ENCODE measurements at regions not wholly inside any gene's neighbourhood (a gene's known extent, or its start where the extent isn't known, plus 50 kb on each side); places are given as distances from the start of the nearest gene placed in this dataset.

DNA sequence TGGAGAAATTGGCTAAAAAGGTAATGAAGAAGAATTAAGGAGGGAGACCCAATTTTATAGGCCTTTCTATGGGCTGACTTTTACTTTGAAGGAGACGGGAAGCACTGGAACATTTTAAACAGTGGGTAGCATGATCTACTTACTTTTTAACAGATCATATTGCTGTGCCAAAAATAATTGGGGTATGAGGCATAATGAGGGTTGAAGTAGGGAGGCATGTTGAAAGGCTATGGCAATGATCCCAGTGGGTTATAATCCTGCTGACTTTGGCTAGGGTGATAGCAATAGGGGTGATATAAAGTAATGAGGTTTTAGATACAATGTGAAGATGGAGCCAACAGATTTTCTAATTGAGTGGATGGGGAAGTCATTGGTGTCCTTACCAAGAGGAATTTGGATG lies 73.2 kb downstream of the GPR37 start:
- DNase-seq = no peak

DNA sequence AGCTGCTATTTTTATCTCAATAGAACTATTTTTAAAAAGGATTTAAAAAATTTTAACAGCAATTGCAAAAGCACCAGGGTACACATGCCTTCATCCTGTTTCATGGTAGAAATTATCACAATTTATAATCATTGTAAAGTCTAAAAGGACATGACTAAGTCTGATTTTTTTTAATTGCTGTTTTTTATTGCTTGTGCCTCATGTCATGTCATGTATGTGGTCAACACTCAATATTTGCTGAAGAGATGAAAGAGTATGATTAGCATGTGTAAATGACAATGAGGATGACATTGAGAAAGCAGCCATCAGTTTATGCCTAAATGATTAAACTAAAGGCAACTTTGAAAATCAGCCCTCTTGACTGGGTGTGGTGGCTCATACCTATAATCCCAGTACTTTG lies 74.8 kb downstream of the GPR37 start:
- no peak for DNase-seq

GRCh38 chr7:124689931-124690330 lies 75.7 kb downstream of the GPR37 start:
- DNase-seq = no peak

DNA sequence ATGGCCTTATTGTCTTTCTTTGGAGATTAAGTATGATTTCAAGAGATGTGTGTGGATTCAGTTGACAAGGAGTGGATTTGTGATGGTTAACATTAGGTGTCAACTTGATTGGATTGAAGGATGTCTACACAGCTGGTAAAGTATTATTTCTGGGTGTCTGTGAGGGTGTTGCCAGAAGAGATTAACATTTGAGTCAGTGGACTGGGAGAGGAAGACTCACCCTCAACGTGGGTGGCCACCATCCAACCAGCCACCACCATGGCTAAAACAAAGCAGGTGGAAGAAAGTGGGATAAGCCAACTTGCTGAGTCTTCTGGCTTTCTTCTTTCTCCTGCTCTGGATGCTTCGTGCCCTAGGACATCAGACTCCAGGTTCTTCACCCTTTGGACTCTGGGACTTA lies 76.1 kb downstream of the GPR37 start:
- no peak for DNase-seq

DNA sequence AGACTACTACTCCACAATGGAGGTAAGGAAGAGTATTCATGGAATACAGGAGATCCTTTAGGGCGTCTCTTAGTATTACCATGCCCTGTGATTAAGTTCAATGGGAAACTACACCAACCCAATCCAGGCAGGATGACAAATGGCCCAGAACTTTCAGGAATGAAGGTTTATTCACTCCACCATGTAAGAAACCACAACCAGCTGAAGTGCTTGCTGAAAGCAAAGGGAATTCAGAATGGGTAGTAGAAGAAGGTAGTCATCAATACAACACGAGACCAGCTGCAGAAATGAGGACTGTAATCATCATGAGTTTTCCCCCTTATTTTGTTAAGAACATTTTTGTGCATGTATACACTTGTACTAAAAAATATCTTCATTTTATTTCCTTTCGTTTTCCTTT lies 76.6 kb downstream of the GPR37 start:
- no peak for DNase-seq

- DNase-seq = no peak
Observed at GRCh38 chr7:124686543-124687171, 78.9 kb downstream of the GPR37 start.

DNA sequence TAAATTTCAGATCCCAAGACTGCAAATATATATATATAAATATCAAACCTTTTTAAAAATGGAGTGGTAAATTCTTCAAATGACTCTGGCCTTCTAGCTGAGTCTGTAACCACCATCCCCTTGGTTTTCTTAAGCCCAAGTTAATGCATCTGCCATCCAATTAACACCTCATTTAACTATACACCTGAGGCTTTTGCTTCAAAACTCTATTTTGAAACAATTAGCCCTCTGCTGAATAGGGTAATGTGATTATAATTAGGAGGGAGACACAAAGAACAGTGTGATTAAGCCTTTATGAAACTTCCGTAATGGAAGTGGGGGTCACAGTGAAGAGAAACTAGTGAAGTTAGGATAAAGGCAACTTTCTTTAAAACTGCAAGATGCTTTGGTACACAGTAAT lies 83.6 kb downstream of the GPR37 start:
- no peak for DNase-seq

DNA sequence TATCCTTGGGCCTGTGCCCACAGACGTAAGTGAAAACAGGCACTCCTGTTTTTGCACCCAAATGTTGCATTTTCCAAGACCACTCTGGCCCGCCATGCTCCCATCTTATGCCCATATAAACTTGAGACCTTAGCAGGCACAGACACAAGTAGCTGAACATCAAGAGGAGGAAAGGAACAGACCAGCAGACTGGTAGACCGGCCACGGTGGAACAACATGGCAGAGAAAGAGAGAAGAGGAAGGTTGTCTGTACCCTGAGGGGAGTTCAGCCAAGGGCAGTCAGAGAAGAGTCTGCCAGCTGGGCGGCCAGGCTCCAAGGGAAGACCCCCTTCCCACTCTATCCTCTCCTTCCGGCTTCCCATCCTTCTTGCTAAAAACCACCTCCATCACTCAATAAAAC lies 85.3 kb downstream of the GPR37 start:
- DNase-seq = no peak

- DNase-seq = no peak
Observed at GRCh38 chr7:124679586-124680225, 85.9 kb downstream of the GPR37 start.

- DNase-seq = no peak
Observed at GRCh38 chr7:124679146-124679545, 86.4 kb downstream of the GPR37 start.

GRCh38 chr7:124674451-124674850 lies 91.1 kb downstream of the GPR37 start:
- no peak for DNase-seq

DNA sequence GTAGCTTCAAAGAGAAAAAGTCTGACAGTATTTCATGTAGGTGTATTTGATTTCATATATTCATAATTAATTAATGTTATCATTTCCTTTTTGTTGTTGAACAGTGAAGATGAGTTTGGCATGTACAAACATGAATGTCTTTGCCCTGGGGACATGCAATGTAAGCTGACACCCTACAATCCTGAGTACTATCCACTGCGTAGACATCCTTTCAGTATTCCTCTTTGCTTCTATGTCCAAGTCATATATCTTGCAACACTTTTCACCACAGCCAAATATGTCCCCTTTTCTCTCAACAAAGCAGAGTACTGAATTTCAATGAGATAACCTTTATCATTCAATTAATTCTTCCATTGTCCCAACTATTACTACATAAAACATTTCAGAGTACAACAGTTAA lies 93.6 kb downstream of the GPR37 start:
- DNase-seq = no peak

DNA sequence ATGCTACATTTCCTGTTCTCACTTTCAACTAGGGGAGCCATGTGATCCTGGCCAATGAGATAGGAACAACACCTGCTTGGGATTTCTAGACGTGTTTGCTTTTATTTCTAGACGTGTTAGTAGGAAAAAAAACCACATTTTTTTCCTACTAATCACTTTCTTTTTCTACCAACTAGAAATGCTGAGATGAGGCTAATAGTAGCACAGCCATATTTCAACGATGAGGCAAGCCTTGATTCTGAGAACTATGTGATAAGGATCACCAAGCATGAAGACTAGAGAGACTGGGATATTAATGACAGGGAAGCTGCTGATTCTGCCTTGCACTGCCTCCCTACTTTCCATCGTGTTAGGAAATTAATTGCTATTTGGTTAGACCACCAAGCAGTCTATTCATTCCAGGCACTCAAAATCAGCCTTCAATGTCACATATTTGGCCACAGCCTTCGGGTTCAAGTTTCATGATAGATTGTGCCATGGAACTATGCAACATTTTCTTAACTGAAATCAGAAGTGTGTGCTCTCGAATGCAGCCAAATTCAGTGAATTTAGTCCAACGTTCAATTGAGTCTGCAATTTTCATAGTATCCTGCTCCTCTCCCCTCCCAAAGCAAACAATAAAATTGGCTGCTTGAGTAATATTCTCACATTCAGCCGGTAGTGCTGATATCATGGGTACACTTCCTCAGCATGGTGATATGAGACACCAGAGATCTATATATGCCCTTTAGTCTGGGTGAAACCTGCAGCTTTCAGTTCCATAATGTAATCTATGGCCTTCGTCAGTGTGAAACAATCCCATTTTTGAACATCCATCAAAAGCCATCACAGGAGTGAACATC lies 98.1 kb downstream of the GPR37 start:
- no peak for DNase-seq

DNA sequence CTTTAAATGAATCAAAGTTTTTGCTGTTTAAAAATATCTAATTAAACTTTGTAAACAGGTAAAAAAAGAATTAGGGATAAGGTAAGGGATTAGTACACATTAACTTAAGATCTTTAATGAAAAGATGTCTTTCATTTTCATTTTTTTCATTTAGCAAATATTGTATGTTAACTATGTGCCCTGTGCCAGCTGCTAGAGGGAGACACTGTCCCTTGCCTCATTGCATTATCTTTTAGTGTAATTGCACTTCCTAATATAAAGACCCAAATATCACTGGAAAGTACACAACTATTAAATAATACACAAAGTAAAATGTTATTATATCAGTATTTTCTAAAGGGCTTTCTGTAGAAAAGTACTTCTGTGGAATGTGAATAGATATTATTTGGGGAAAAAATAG lies 102.7 kb downstream of the GPR37 start:
- no peak for DNase-seq

- DNase-seq = no peak
Observed at GRCh38 chr7:124662372-124662771, 103.2 kb downstream of the GPR37 start.

GRCh38 chr7:124655990-124656389 lies 109.6 kb downstream of the GPR37 start:
- no peak for DNase-seq

DNA sequence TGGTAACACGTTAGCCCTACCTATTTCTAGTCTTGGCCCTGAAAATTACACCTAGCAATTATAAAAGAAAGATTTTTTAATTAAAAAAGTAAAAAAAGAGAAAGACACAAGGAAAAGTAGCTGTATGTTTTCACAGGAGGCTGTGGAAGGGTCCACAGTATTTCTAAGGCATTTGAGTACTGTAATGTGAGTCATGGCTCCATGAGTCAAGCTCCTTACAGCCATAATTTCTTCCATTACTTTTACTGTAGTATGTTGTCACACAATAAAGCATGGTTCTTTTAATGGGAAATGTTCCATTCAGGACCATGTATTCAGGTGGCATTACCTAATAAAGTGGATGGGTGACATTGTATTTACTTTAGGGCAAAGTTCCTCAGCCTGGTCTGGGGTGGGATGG lies 113.4 kb downstream of the GPR37 start:
- DNase-seq = no peak

DNA sequence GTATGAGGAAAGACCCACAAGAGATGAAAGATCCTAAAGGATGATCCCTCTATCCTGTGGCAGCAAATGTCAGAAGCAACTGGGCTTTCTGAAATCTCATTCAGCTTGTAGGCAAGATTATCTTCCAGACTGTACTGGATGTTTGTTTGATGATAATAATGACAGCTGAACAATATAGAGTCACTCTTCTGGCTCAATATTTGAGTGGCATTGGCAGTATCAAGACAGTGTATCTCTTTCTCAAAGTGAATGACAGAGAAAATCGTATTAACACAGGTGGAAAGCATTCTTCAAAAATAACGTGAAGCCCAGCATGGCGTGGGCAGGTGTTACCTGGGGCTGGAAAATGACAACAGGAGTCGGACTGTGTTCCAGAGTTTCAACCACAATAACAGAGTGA lies 114.5 kb downstream of the GPR37 start:
- DNase-seq = no peak

- no peak for DNase-seq
Observed at GRCh38 chr7:124649397-124650014, 116.1 kb downstream of the GPR37 start.

DNA sequence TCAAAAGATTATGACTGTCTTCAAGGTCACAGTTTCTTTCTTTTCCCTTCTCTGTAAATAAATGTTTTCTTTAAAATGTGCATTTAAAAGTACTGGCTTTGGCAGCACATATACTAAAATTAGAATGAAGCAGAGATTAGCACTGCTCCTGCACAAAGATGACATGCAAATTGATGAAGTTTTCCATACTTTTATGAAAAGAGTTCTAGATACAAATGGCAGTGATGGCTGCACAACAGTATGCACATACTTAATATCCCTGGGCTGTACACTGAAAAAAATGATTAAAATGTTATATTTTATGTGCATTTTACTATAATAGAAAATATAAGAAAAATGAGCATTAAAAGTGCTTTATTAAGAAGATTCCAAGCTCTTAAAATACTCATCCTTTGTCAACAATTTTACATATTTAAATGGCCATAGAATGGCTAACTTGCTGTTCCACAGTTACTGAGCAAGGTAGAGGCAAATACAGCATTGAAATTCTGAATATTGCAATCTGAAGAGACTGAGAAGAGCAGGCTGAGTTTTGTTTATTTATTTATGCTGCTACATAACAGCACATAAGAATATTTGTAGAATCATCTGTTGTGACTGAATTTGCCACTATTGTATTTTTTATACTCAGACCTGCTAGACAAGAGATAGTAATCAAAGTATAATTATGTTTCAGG lies 117.8 kb downstream of the GPR37 start:
- no peak for DNase-seq

DNA sequence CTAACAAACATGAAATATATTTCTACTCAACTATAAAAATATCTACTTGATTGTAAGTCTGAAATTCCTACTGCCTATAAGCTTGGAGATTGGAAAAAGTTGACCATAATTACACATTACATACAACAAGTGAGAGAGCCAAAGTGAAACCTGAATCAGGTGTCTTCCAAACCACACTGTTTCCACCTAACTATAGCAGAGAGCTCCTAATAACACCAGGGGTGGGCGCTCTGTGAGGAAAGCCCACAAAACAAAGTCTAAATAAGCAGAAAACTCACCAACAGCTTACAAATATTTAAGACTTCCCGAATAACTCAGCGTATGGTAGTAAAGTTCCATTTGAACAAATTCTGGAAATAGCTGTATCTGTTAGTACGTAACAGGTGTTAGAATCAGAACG lies 119.9 kb downstream of the GPR37 start:
- DNase-seq = no peak

- DNase-seq = no peak
Observed at GRCh38 chr7:124643311-124643811, 122.2 kb downstream of the GPR37 start.

DNA sequence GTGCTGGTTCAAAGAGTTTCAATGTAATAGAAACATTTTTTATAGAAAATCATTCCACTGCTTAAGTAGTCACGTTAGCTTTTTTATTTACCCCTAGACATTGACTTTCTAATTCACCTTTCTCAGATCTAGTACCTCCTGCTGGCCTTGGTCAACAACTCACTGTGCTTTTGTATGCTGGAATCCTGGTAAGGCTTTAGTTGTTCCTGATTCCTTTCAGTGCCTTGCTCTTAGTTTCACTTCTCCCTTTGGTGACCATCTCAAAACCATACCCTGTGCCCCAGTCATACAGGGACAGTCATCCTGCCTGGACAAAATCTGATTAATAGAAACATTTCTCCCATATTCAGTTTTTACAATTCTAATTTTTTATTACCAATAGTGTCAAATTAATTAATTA lies 130.2 kb downstream of the GPR37 start:
- no peak for DNase-seq
